HL-60 (cell line): ENCODE measurements at regions not wholly inside any gene's neighbourhood (a gene's known extent, or its start where the extent isn't known, plus 50 kb on each side); places are given as distances from the start of the nearest gene placed in this dataset.

Experiments used
- GABPA ChIP-seq: IDR thresholded peaks from 2 replicates; pipeline ENCODE4 v1.6.1; 2012; ENCODE audit warnings: low read depth
- POLR2AphosphoS5 ChIP-seq: IDR thresholded peaks from 2 replicates; pipeline ENCODE4 v1.6.1; 2012; ENCODE audit warnings: low read depth
- SPI1 ChIP-seq: IDR thresholded peaks from 2 replicates; pipeline ENCODE4 v1.6.1; 2012; ENCODE audit warnings: low read depth, mild to moderate bottlenecking, borderline replicate concordance
- TF ChIP-seq, protein P1 (sequence below): IDR thresholded peaks from one replicate; pipeline ENCODE4 v1.5.1; 2011; ENCODE audit warnings: low read length, control low read depth, inconsistent platforms; ENCODE audit not compliant: insufficient read depth
- TF ChIP-seq, protein P2 (sequence below): IDR thresholded peaks from 2 replicates; pipeline ENCODE4 v1.6.1; 2012; ENCODE audit warnings: low read depth; ENCODE audit not compliant: insufficient replicate concordance

DNA sequence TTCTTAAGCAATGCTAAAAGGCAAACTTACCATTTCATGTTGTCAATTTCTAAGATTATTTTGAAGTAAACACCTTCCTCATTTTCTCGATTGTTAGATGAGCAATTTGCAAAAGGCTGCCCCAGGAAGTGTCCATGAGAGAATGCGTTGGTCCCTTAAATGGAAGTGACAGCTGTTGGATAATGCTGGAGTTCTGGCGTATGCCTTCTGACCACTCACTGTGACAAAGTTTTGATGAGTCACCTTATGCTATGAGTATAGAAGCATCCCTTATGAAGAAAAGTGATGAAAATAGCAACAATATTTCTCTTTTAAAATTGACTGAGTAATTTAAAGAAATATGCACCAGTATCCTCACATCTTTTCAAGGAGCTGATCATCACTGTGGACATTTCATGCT, 1497.5 kb downstream of the DPP10 start:
- TF ChIP-seq, protein P1, sequence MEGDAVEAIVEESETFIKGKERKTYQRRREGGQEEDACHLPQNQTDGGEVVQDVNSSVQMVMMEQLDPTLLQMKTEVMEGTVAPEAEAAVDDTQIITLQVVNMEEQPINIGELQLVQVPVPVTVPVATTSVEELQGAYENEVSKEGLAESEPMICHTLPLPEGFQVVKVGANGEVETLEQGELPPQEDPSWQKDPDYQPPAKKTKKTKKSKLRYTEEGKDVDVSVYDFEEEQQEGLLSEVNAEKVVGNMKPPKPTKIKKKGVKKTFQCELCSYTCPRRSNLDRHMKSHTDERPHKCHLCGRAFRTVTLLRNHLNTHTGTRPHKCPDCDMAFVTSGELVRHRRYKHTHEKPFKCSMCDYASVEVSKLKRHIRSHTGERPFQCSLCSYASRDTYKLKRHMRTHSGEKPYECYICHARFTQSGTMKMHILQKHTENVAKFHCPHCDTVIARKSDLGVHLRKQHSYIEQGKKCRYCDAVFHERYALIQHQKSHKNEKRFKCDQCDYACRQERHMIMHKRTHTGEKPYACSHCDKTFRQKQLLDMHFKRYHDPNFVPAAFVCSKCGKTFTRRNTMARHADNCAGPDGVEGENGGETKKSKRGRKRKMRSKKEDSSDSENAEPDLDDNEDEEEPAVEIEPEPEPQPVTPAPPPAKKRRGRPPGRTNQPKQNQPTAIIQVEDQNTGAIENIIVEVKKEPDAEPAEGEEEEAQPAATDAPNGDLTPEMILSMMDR: no peak
- TF ChIP-seq POLR2AphosphoS5 (no peak), SPI1 (no peak), GABPA (no peak)
- TF ChIP-seq, protein P2, sequence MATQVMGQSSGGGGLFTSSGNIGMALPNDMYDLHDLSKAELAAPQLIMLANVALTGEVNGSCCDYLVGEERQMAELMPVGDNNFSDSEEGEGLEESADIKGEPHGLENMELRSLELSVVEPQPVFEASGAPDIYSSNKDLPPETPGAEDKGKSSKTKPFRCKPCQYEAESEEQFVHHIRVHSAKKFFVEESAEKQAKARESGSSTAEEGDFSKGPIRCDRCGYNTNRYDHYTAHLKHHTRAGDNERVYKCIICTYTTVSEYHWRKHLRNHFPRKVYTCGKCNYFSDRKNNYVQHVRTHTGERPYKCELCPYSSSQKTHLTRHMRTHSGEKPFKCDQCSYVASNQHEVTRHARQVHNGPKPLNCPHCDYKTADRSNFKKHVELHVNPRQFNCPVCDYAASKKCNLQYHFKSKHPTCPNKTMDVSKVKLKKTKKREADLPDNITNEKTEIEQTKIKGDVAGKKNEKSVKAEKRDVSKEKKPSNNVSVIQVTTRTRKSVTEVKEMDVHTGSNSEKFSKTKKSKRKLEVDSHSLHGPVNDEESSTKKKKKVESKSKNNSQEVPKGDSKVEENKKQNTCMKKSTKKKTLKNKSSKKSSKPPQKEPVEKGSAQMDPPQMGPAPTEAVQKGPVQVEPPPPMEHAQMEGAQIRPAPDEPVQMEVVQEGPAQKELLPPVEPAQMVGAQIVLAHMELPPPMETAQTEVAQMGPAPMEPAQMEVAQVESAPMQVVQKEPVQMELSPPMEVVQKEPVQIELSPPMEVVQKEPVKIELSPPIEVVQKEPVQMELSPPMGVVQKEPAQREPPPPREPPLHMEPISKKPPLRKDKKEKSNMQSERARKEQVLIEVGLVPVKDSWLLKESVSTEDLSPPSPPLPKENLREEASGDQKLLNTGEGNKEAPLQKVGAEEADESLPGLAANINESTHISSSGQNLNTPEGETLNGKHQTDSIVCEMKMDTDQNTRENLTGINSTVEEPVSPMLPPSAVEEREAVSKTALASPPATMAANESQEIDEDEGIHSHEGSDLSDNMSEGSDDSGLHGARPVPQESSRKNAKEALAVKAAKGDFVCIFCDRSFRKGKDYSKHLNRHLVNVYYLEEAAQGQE: no peak
